Neural cell (in vitro differentiated cells): ENCODE measurements at regions not wholly inside any gene's neighbourhood (a gene's known extent, or its start where the extent isn't known, plus 50 kb on each side); places are given as distances from the start of the nearest gene placed in this dataset.

ENCODE experiments used
- H2AFZ ChIP-seq: fragments of 200-600, 300-800 bp; sonication (generic), shearing (Covaris generic); 2 replicates; pipeline ENCODE4 v1.6.0; 2014; ENCODE audit warnings: low read depth, mild to moderate bottlenecking, antibody characterized with exemption, low read length, moderate library complexity
- H3F3A ChIP-seq: fragments of 200-600 bp; shearing (Covaris generic); 2 replicates; pipeline ENCODE4 v1.6.1; 2016; ENCODE audit warnings: mild to moderate bottlenecking, moderate library complexity, mixed read lengths, antibody characterized with exemption, low read length; ENCODE audit not compliant: insufficient read depth, poor library complexity, severe bottlenecking
- H3K27ac ChIP-seq: fragments of 200-600, 300-800 bp; sonication (generic), shearing (Covaris generic); 2 replicates; pipeline ENCODE4 v1.5.1; 2014; ENCODE audit warnings: mild to moderate bottlenecking, low read length, moderate library complexity
- H3K27me3 ChIP-seq: fragments of 300-800, 200-600 bp; sonication (generic), shearing (Covaris generic); 2 replicates; pipeline ENCODE4 v1.6.0; 2014; ENCODE audit warnings: mild to moderate bottlenecking, low read depth, low read length, moderate library complexity; ENCODE audit not compliant: insufficient read depth
- H3K36me3 ChIP-seq: fragments of 300-800, 200-600 bp; sonication (generic), shearing (Covaris generic); 2 replicates; pipeline ENCODE4 v1.5.1; 2014; ENCODE audit warnings: mild to moderate bottlenecking, antibody characterized with exemption, low read length, moderate library complexity; ENCODE audit not compliant: insufficient read depth
- H3K4me2 ChIP-seq: fragments of 300-800, 200-600 bp; sonication (generic), shearing (Covaris generic); 2 replicates; pipeline ENCODE4 v1.6.0; 2014; ENCODE audit warnings: mild to moderate bottlenecking, low read length
- H3K4me3 ChIP-seq: fragments of 300-800, 200-600 bp; sonication (generic), shearing (Covaris generic); 2 replicates; pipeline ENCODE4 v1.5.1; 2014; ENCODE audit warnings: mild to moderate bottlenecking, low read length, moderate library complexity
- H3K79me2 ChIP-seq: fragments of 200-600 bp; shearing (Covaris generic); replicated peaks from 2 replicates; pipeline ENCODE4 v1.6.0; 2014; ENCODE audit warnings: mild to moderate bottlenecking, low read length, moderate library complexity; ENCODE audit not compliant: insufficient read depth
- H3K9ac ChIP-seq: fragments of 300-800, 200-600 bp; sonication (generic), shearing (Covaris generic); 2 replicates; pipeline ENCODE4 v1.6.1; 2016; ENCODE audit warnings: mild to moderate bottlenecking, low read length, mixed read lengths
- H3K9me2 ChIP-seq: fragments of 200-600 bp; shearing (Covaris generic); 2 replicates; pipeline ENCODE4 v1.6.1; 2016; ENCODE audit warnings: mild to moderate bottlenecking, low read length, mixed read lengths; ENCODE audit not compliant: insufficient read depth
- H3K9me3 ChIP-seq: fragments of 200-600, 300-800 bp; sonication (generic), shearing (Covaris generic); 2 replicates; pipeline ENCODE4 v1.6.1; 2016; ENCODE audit warnings: mild to moderate bottlenecking, mixed run types, low read length, moderate library complexity, mixed read lengths
- H4K20me1 ChIP-seq: fragments of 200-600 bp; shearing (Covaris generic); 2 replicates; pipeline ENCODE4 v1.6.1; 2016; ENCODE audit warnings: mild to moderate bottlenecking, mixed run types; ENCODE audit not compliant: insufficient read depth
- EP300 ChIP-seq: fragments of 450-650 bp; conservative IDR thresholded peaks from 2 replicates; pipeline ENCODE4 v1.6.1; 2014; ENCODE audit warnings: antibody characterized with exemption, mild to moderate bottlenecking, moderate library complexity; ENCODE audit not compliant: poor library complexity, severe bottlenecking
- EZH2 ChIP-seq: fragments of 200-600, 300-800 bp; shearing (Covaris generic), sonication (generic); IDR thresholded peaks from 2 replicates; pipeline ENCODE4 v1.6.1; 2014; ENCODE audit warnings: antibody characterized with exemption, low read length, borderline replicate concordance, mild to moderate bottlenecking; ENCODE audit not compliant: insufficient read depth, poor library complexity, severe bottlenecking
- MXI1 ChIP-seq: fragments of 450-650 bp; conservative IDR thresholded peaks from 2 replicates; pipeline ENCODE4 v1.6.1; 2014; ENCODE audit warnings: antibody characterized with exemption, mild to moderate bottlenecking; ENCODE audit not compliant: poor library complexity, severe bottlenecking
- POLR2AphosphoS5 ChIP-seq: IDR thresholded peaks from 2 replicates; pipeline ENCODE4 v1.6.1; 2012
- RAD21 ChIP-seq: fragments of 450-650 bp; conservative IDR thresholded peaks from 2 replicates; pipeline ENCODE4 v1.6.1; 2014; ENCODE audit warnings: antibody characterized with exemption, mild to moderate bottlenecking, moderate library complexity
- SMC3 ChIP-seq: fragments of 450-650 bp; conservative IDR thresholded peaks from 2 replicates; pipeline ENCODE4 v1.6.1; 2014; ENCODE audit warnings: antibody characterized with exemption, mild to moderate bottlenecking, moderate library complexity; ENCODE audit not compliant: poor library complexity
- TAF1 ChIP-seq: IDR thresholded peaks from 2 replicates; pipeline ENCODE4 v1.6.1; 2012; ENCODE audit warnings: low read depth
- TF ChIP-seq, protein P1 (sequence below): IDR thresholded peaks from 2 replicates; pipeline ENCODE4 v1.6.1; 2012; ENCODE audit warnings: borderline replicate concordance
- TF ChIP-seq, protein P2 (sequence below): fragments of 450-650 bp; IDR thresholded peaks from 2 replicates; pipeline ENCODE4 v1.5.1; 2014; ENCODE audit warnings: antibody characterized with exemption, mild to moderate bottlenecking, moderate library complexity; ENCODE audit not compliant: poor library complexity, severe bottlenecking

DNA sequence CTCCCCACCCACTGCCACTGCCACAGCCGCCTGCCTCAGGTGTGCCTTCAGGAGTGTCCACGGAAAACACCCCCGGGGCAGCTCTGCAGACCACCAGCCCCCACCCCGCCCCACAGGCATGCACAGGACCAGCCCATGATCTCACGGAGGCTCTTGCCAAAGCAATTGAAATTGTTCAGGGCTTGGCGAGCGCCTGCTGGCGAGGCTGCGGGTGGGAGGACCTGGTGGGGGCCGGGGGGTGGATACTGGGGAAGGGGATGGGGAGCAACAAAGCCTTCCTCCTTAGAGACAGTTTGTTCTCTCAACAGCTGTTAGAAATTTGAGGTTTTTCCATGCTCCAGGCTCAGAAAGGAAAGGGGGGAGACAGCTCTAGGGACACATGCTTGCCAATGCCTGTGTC, 274.7 kb downstream of the MN1 start:
- no peaks in the 10 kb centered on the region for H3F3A ChIP-seq
- no peak for TF ChIP-seq EP300
- TF ChIP-seq, protein P1, sequence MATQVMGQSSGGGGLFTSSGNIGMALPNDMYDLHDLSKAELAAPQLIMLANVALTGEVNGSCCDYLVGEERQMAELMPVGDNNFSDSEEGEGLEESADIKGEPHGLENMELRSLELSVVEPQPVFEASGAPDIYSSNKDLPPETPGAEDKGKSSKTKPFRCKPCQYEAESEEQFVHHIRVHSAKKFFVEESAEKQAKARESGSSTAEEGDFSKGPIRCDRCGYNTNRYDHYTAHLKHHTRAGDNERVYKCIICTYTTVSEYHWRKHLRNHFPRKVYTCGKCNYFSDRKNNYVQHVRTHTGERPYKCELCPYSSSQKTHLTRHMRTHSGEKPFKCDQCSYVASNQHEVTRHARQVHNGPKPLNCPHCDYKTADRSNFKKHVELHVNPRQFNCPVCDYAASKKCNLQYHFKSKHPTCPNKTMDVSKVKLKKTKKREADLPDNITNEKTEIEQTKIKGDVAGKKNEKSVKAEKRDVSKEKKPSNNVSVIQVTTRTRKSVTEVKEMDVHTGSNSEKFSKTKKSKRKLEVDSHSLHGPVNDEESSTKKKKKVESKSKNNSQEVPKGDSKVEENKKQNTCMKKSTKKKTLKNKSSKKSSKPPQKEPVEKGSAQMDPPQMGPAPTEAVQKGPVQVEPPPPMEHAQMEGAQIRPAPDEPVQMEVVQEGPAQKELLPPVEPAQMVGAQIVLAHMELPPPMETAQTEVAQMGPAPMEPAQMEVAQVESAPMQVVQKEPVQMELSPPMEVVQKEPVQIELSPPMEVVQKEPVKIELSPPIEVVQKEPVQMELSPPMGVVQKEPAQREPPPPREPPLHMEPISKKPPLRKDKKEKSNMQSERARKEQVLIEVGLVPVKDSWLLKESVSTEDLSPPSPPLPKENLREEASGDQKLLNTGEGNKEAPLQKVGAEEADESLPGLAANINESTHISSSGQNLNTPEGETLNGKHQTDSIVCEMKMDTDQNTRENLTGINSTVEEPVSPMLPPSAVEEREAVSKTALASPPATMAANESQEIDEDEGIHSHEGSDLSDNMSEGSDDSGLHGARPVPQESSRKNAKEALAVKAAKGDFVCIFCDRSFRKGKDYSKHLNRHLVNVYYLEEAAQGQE: no peak
- TF ChIP-seq MXI1: no peak
- TF ChIP-seq RAD21: no peak
- TF ChIP-seq, protein P2, sequence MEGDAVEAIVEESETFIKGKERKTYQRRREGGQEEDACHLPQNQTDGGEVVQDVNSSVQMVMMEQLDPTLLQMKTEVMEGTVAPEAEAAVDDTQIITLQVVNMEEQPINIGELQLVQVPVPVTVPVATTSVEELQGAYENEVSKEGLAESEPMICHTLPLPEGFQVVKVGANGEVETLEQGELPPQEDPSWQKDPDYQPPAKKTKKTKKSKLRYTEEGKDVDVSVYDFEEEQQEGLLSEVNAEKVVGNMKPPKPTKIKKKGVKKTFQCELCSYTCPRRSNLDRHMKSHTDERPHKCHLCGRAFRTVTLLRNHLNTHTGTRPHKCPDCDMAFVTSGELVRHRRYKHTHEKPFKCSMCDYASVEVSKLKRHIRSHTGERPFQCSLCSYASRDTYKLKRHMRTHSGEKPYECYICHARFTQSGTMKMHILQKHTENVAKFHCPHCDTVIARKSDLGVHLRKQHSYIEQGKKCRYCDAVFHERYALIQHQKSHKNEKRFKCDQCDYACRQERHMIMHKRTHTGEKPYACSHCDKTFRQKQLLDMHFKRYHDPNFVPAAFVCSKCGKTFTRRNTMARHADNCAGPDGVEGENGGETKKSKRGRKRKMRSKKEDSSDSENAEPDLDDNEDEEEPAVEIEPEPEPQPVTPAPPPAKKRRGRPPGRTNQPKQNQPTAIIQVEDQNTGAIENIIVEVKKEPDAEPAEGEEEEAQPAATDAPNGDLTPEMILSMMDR: no peak
- TF ChIP-seq TAF1: no peak
- no peak for TF ChIP-seq SMC3
- no peak for TF ChIP-seq POLR2AphosphoS5
- TF ChIP-seq EZH2: no peak
- H3K9me2 ChIP-seq: no peaks in the 10 kb centered on the region
- H3K79me2 ChIP-seq: no peaks in the 10 kb centered on the region
- H2AFZ ChIP-seq: no peak overlapping the region
- no peak overlapping the region for H3K4me3 ChIP-seq
- no peak overlapping the region for H3K4me2 ChIP-seq
- H3K9me3 ChIP-seq: peaks cover 4% of the 10 kb centered on the region
- no peaks in the 10 kb centered on the region for H4K20me1 ChIP-seq
- no peak overlapping the region for H3K27ac ChIP-seq
- H3K27me3 ChIP-seq: no peaks in the 10 kb centered on the region
- H3K9ac ChIP-seq: no peak overlapping the region
- H3K36me3 ChIP-seq: no peaks in the 10 kb centered on the region

GRCh38 chr22:27531782-27532530, 269.6 kb downstream of the MN1 start:
- no peaks in the 10 kb centered on the region for H3K36me3 ChIP-seq
- H3K9me2 ChIP-seq: no peaks in the 10 kb centered on the region
- no peak overlapping the region for H3K9ac ChIP-seq
- no peak overlapping the region for H3K27ac ChIP-seq
- TF ChIP-seq POLR2AphosphoS5: no peak
- H3F3A ChIP-seq: no peaks in the 10 kb centered on the region
- no peaks in the 10 kb centered on the region for H3K27me3 ChIP-seq
- no peaks in the 10 kb centered on the region for H4K20me1 ChIP-seq
- peaks cover 4% of the 10 kb centered on the region for H3K9me3 ChIP-seq
- H3K79me2 ChIP-seq: no peaks in the 10 kb centered on the region
- H2AFZ ChIP-seq: no peak overlapping the region
- H3K4me2 ChIP-seq: no peak overlapping the region
- no peak overlapping the region for H3K4me3 ChIP-seq
